Ectodermal cell (in vitro differentiated cells): ENCODE measurements at regions not wholly inside any gene's neighbourhood (a gene's known extent, or its start where the extent isn't known, plus 50 kb on each side); places are given as distances from the start of the nearest gene placed in this dataset.

Experiments used
- H3K27ac ChIP-seq: 2 replicates; pipeline ENCODE4 v1.7.0; 2013; ENCODE audit warnings: mild to moderate bottlenecking, low read depth, low read length; ENCODE audit not compliant: insufficient read depth, poor library complexity, severe bottlenecking
- H3K27me3 ChIP-seq: 2 replicates; pipeline ENCODE4 v1.7.0; 2013; ENCODE audit warnings: mild to moderate bottlenecking, low read length; ENCODE audit not compliant: insufficient read depth, control insufficient read depth, poor library complexity, severe bottlenecking
- H3K36me3 ChIP-seq: one replicate; pipeline ENCODE4 v1.7.0; 2013; ENCODE audit warnings: low read length; ENCODE audit not compliant: control insufficient read depth, insufficient read depth
- H3K4me1 ChIP-seq: one replicate; pipeline ENCODE4 v1.7.0; 2013; ENCODE audit warnings: low read length; ENCODE audit not compliant: control insufficient read depth, insufficient read depth
- H3K4me3 ChIP-seq: 2 replicates; pipeline ENCODE4 v1.7.0; 2013; ENCODE audit warnings: low read depth, low read length, control low read depth; ENCODE audit not compliant: insufficient read depth
- H3K9me3 ChIP-seq: 2 replicates; pipeline ENCODE4 v1.7.0; 2013; ENCODE audit warnings: mild to moderate bottlenecking, low read length, moderate library complexity; ENCODE audit not compliant: control insufficient read depth
- WGBS, 2 experiments: methylation state at CpG; one replicate each; pipeline ENCODE4 v1.1.7; 2013; ENCODE audit warnings: missing lambda C conversion rate in 2 of 2; 5-methylcytosine and 5-hydroxymethylcytosine counted together

- Histone ChIP-seq H3K36me3 (no peaks in the 10 kb centered on the region), H3K4me3 (no peak overlapping the region), H3K9me3 (no peaks in the 10 kb centered on the region), H3K27me3 (no peaks in the 10 kb centered on the region), H3K4me1 (no peaks in the 10 kb centered on the region), H3K27ac (no peak overlapping the region)
- 82 to 100% methylated on average over 1 of the region's 1 CpG for WGBS, 2 experiments
Measured at GRCh38 chr10:63772491-63772890, 251.3 kb downstream of the REEP3 start.

- WGBS, 2 experiments, result 69 to 78% methylated on average over 1 of the region's 1 CpG
- H3K27me3 ChIP-seq, result no peaks in the 10 kb centered on the region
- H3K36me3 ChIP-seq, result no peaks in the 10 kb centered on the region
- no peaks in the 10 kb centered on the region for H3K4me1 ChIP-seq
- H3K9me3 ChIP-seq, result no peaks in the 10 kb centered on the region
- H3K4me3 ChIP-seq, result no peak overlapping the region
- H3K27ac ChIP-seq, result no peak overlapping the region
Measured at GRCh38 chr10:63773106-63773505, 251.9 kb downstream of the REEP3 start.

GRCh38 chr10:63773962-63774361 is 252.8 kb downstream of the REEP3 start:
- H3K27ac ChIP-seq, result no peak overlapping the region
- H3K27me3 ChIP-seq, result no peaks in the 10 kb centered on the region
- 91 to 96% methylated on average over 1 to 2 of the region's 2 CpGs for WGBS, 2 experiments
- no peaks in the 10 kb centered on the region for H3K4me1 ChIP-seq
- H3K4me3 ChIP-seq, result no peak overlapping the region
- H3K36me3 ChIP-seq, result no peaks in the 10 kb centered on the region
- no peaks in the 10 kb centered on the region for H3K9me3 ChIP-seq

GRCh38 chr10:63780101-63780500 is 258.9 kb downstream of the REEP3 start:
- Histone ChIP-seq H3K27ac (no peak overlapping the region), H3K27me3 (no peaks in the 10 kb centered on the region), H3K9me3 (no peaks in the 10 kb centered on the region), H3K4me3 (no peak overlapping the region), H3K36me3 (no peaks in the 10 kb centered on the region), H3K4me1 (no peaks in the 10 kb centered on the region)
- 86 to 90% methylated on average over 2 to 3 of the region's 3 CpGs for WGBS, 2 experiments

GRCh38 chr10:63781226-63781625 is 260.0 kb downstream of the REEP3 start:
- Histone ChIP-seq H3K27ac (no peak overlapping the region), H3K4me1 (no peaks in the 10 kb centered on the region), H3K9me3 (no peaks in the 10 kb centered on the region), H3K27me3 (no peaks in the 10 kb centered on the region), H3K36me3 (no peaks in the 10 kb centered on the region), H3K4me3 (no peak overlapping the region)
- 93 to 94% methylated on average over 3 of the region's 3 CpGs for WGBS, 2 experiments

- H3K4me3 ChIP-seq, result no peak overlapping the region
- no peaks in the 10 kb centered on the region for H3K27me3 ChIP-seq
- 89 to 100% methylated on average over 1 of the region's 1 CpG for WGBS, 2 experiments
- H3K36me3 ChIP-seq, result no peaks in the 10 kb centered on the region
- H3K27ac ChIP-seq, result no peak overlapping the region
- no peaks in the 10 kb centered on the region for H3K4me1 ChIP-seq
- no peaks in the 10 kb centered on the region for H3K9me3 ChIP-seq
Measured at GRCh38 chr10:63783882-63784281, 262.7 kb downstream of the REEP3 start.

- 88% methylated on average over 3 of the region's 3 CpGs for WGBS, 2 experiments
- Histone ChIP-seq H3K4me1 (no peaks in the 10 kb centered on the region), H3K27ac (no peak overlapping the region), H3K27me3 (no peaks in the 10 kb centered on the region), H3K4me3 (no peak overlapping the region), H3K36me3 (no peaks in the 10 kb centered on the region), H3K9me3 (no peaks in the 10 kb centered on the region)
Measured at GRCh38 chr10:63788152-63788821, 267.1 kb downstream of the REEP3 start.

- no peaks in the 10 kb centered on the region for H3K9me3 ChIP-seq
- 95 to 99% methylated on average over 6 to 8 of the region's 8 CpGs for whole genome bisulfite sequencing, 2 experiments
- H3K36me3 ChIP-seq, result no peaks in the 10 kb centered on the region
Measured at GRCh38 chr10:63795094-63795860, 274.1 kb downstream of the REEP3 start.

GRCh38 chr10:63798599-63799498 is 277.6 kb downstream of the REEP3 start:
- no peaks in the 10 kb centered on the region for H3K9me3 ChIP-seq
- H3K4me3 ChIP-seq, result no peak overlapping the region
- H3K36me3 ChIP-seq, result no peaks in the 10 kb centered on the region
- no peaks in the 10 kb centered on the region for H3K27me3 ChIP-seq
- 81 to 84% methylated on average over 9 of the region's 9 CpGs for WGBS, 2 experiments
- no peaks in the 10 kb centered on the region for H3K4me1 ChIP-seq
- no peak overlapping the region for H3K27ac ChIP-seq

More at GRCh38 chr10:63795094-63795860, 274.1 kb downstream of the REEP3 start:
- Histone ChIP-seq H3K4me1 (no peaks in the 10 kb centered on the region), H3K27ac (no peak overlapping the region), H3K4me3 (no peak overlapping the region), H3K27me3 (no peaks in the 10 kb centered on the region)
